Stimulated activated CD4-positive, alpha-beta T cell treated with anti-CD3 and anti-CD28 coated beads, Interleukin-1b, Interleukin-23, amount 100 ng/mL, for 48 hours (primary cell): ENCODE measurements at regions not wholly inside any gene's neighbourhood (a gene's known extent, or its start where the extent isn't known, plus 50 kb on each side); places are given as distances from the start of the nearest gene placed in this dataset.

Experiments used
- DNase-seq: peaks from one replicate; pipeline ENCODE4 v3.0.0-alpha.2; 2020

- DNase-seq: no peak
Measured at GRCh38 chr15:27702581-27702980, 396.5 kb downstream of the OCA2 start.

- no peak for DNase-seq
Measured at GRCh38 chr15:27701956-27702355, 397.2 kb downstream of the OCA2 start.

- DNase-seq: no peak
Measured at GRCh38 chr15:27701014-27701413, 398.1 kb downstream of the OCA2 start.

GRCh38 chr15:27699699-27700098, 399.4 kb downstream of the OCA2 start:
- DNase-seq: no peak

- no peak for DNase-seq
Measured at GRCh38 chr15:27696530-27696929, 402.6 kb downstream of the OCA2 start.

GRCh38 chr15:27695726-27696125, 403.4 kb downstream of the OCA2 start:
- no peak for DNase-seq

- no peak for DNase-seq
Measured at GRCh38 chr15:27694506-27695087, 404.5 kb downstream of the OCA2 start.

GRCh38 chr15:27693280-27693679, 405.8 kb downstream of the OCA2 start:
- DNase-seq: no peak

GRCh38 chr15:27692438-27692837, 406.7 kb downstream of the OCA2 start:
- DNase-seq: no peak

- no peak for DNase-seq
Measured at GRCh38 chr15:27690290-27690689, 408.8 kb downstream of the OCA2 start.

GRCh38 chr15:27686971-27687370, 412.1 kb downstream of the OCA2 start:
- no peak for DNase-seq

GRCh38 chr15:27686369-27686768, 412.7 kb downstream of the OCA2 start:
- DNase-seq: no peak

GRCh38 chr15:27685644-27686043, 413.5 kb downstream of the OCA2 start:
- no peak for DNase-seq

- DNase-seq: no peak
Measured at GRCh38 chr15:27683121-27683520, 416.0 kb downstream of the OCA2 start.

- DNase-seq: peak; percentile 39
Measured at GRCh38 chr15:27681038-27681437, 418.1 kb downstream of the OCA2 start.

- DNase-seq: no peak
Measured at GRCh38 chr15:27679731-27680471, 419.2 kb downstream of the OCA2 start.

GRCh38 chr15:27679203-27679602, 419.9 kb downstream of the OCA2 start:
- no peak for DNase-seq

GRCh38 chr15:27677951-27678350, 421.2 kb downstream of the OCA2 start:
- no peak for DNase-seq

- DNase-seq: no peak
Measured at GRCh38 chr15:27676647-27677046, 422.5 kb downstream of the OCA2 start.

- no peak for DNase-seq
Measured at GRCh38 chr15:27675571-27675970, 423.5 kb downstream of the OCA2 start.

GRCh38 chr15:27674826-27675225, 424.3 kb downstream of the OCA2 start:
- DNase-seq: no peak

- DNase-seq: no peak
Measured at GRCh38 chr15:27673766-27674445, 425.2 kb downstream of the OCA2 start.

- no peak for DNase-seq
Measured at GRCh38 chr15:27672537-27672936, 426.6 kb downstream of the OCA2 start.

- DNase-seq: no peak
Measured at GRCh38 chr15:27671819-27672437, 427.2 kb downstream of the OCA2 start.
